ENCODE measurements at regions not wholly inside any gene's neighbourhood (a gene's known extent, or its start where the extent isn't known, plus 50 kb on each side); places are given as distances from the start of the nearest gene placed in this dataset.

DNA sequence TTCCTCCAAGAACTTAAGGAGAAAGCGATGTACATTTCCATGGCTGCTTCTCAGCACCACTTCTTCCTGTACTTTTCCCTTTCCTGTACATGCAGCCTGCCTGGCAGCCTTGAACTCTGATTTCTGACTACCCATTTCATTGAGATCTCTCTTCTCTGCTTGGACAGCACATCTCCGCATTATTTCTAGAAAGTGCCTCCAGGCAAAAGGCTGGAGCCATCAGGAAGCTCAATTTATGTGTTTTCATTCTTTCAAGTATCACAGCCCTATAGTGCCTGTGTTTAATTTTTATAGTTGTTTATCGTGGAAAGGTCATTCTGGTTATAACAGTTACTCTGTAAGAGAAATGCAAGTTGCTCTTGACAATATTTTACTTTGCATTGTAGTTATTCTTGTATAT is 688.0 kb upstream of the ANKRD30A start:
- Histone ChIP-seq H3K36me3 (ENCODE audit: control insufficient read depth in 2 of 2, extremely low read depth in 1 of 2, insufficient read depth in 1 of 2, low read length in 1 of 2) (no peaks in the 10 kb centered on the region), H3K4me3 (ENCODE audit: control insufficient read depth in 1 of 2, extremely low read depth in 1 of 2, low read length in 1 of 2) (no peak overlapping the region), H3K9me3 (no peaks in the 10 kb centered on the region), H3K27ac (ENCODE audit: low read length) (no peak overlapping the region), H3K27me3 (replicated peaks in 1 of 2; ENCODE audit: control insufficient read depth in 2 of 2, extremely low read depth in 1 of 2, insufficient read depth in 2 of 2, low read length in 1 of 2) (no peaks in the 10 kb centered on the region), H3K4me1 (ENCODE audit: control insufficient read depth in 1 of 2, extremely low read depth in 1 of 2, insufficient read depth in 2 of 2, low read length in 2 of 2) (no peaks in the 10 kb centered on the region)
- H3K4me1 Mint-ChIP-seq: no peaks in the 10 kb centered on the region
- 75% methylated on average over 1 of the region's 3 CpGs for WGBS (ENCODE audit: insufficient coverage)
- ChIA-PET CTCF (no interaction called here), POLR2A (no interaction called here)
- no peak overlapping the region for H3K4me3 Mint-ChIP-seq
- DNase-seq: no peak
- no peak overlapping the region for H3K27ac Mint-ChIP-seq
- no peak for ATAC-seq (replicated peaks in 1 of 4)
- H3K9me3 Mint-ChIP-seq: peaks cover 5 to 22% (median 8%) of the 10 kb centered on the region in 3 donors
- H3K36me3 Mint-ChIP-seq: no peaks in the 10 kb centered on the region
- H3K27me3 Mint-ChIP-seq: no peaks in the 10 kb centered on the region

DNA sequence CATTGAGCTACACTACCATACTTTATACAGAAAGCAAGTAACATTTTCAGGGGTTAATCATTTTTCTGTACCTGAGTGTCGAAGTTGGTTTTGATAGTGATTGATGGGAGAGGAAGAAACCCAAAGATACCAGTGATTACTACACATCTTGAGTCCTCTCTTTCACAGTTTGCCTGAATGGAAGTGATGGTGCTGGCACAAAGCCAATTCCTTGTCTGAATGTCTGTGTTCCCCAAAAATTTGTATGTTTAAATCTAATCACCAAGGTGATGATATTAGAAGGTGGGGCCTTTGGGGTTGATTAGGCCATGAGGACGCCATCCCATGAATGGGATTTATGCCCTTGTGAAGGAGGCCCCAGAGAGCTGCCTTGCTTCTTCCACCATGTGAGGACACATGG is 696.9 kb upstream of the ANKRD30A start:
- WGBS (ENCODE audit: insufficient coverage): no CpG with 5 or more reads among the region's 2 CpGs
- DNase-seq (no peak), ATAC-seq (replicated peaks in 1 of 4) (no peak)
- Histone ChIP-seq H3K9me3 (no peaks in the 10 kb centered on the region), H3K4me1 (ENCODE audit: control insufficient read depth in 1 of 2, extremely low read depth in 1 of 2, insufficient read depth in 2 of 2, low read length in 2 of 2) (no peaks in the 10 kb centered on the region), H3K27me3 (replicated peaks in 1 of 2; ENCODE audit: control insufficient read depth in 2 of 2, extremely low read depth in 1 of 2, insufficient read depth in 2 of 2, low read length in 1 of 2) (no peaks in the 10 kb centered on the region), H3K4me3 (ENCODE audit: control insufficient read depth in 1 of 2, extremely low read depth in 1 of 2, low read length in 1 of 2) (no peak overlapping the region), H3K36me3 (ENCODE audit: control insufficient read depth in 2 of 2, extremely low read depth in 1 of 2, insufficient read depth in 1 of 2, low read length in 1 of 2) (no peaks in the 10 kb centered on the region), H3K27ac (ENCODE audit: low read length) (no peak overlapping the region)
- no peaks in the 10 kb centered on the region for H3K4me1 Mint-ChIP-seq
- ChIA-PET CTCF (no interaction called here), POLR2A (no interaction called here)
- H3K4me3 Mint-ChIP-seq: no peak overlapping the region
- H3K27me3 Mint-ChIP-seq: no peaks in the 10 kb centered on the region
- H3K36me3 Mint-ChIP-seq: no peaks in the 10 kb centered on the region
- H3K27ac Mint-ChIP-seq: no peak overlapping the region
- peaks cover 14 to 19% (median 15%) of the 10 kb centered on the region in 3 donors for H3K9me3 Mint-ChIP-seq

DNA sequence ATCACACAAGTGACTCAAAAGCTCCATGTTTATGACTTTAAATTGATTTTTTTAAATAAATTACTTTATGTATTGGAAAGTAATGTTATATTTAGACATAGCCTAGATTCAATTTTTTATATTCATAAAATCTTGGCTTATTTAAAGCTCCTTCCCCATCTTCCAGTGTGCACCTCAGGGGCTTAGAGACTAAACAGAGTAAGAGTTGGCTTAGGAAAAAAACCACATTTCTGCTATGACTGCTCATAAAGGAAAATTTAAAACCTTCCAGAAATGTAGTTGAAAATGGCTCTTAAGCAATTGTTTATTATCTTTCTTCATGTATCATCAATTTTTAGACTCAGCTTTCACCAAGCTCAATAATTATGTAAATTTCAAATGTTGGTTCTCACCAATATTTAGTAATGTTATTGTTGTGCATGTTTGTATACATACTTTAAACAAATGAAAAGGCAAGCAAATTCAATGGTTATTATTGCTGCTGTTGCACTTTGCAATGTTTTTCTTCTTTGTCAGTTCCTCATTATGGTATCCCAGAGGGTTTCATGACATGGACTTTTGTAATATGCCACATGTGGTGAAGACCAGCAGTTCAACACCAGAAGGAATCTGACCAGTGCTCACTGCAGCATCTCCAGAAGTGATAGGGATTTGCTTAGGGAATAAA is 700.1 kb upstream of the ANKRD30A start:
- H3K27me3 Mint-ChIP-seq: no peaks in the 10 kb centered on the region
- no peaks in the 10 kb centered on the region for H3K4me1 ChIP-seq (ENCODE audit: control insufficient read depth in 1 of 2, extremely low read depth in 1 of 2, insufficient read depth in 2 of 2, low read length in 2 of 2)
- H3K9me3 Mint-ChIP-seq: peaks cover 18 to 22% (median 22%) of the 10 kb centered on the region in 3 donors
- no peak for ATAC-seq (replicated peaks in 1 of 4)
- no peaks in the 10 kb centered on the region for H3K4me1 Mint-ChIP-seq
- CTCF ChIA-PET: no interaction called here
- H3K27ac ChIP-seq (ENCODE audit: low read length): no peak overlapping the region
- no peak overlapping the region for H3K4me3 Mint-ChIP-seq
- DNase-seq: no peak
- H3K27ac Mint-ChIP-seq: no peak overlapping the region
- H3K9me3 ChIP-seq: no peaks in the 10 kb centered on the region
- no peaks in the 10 kb centered on the region for H3K36me3 Mint-ChIP-seq
- no peaks in the 10 kb centered on the region for H3K36me3 ChIP-seq (ENCODE audit: control insufficient read depth in 2 of 2, extremely low read depth in 1 of 2, insufficient read depth in 1 of 2, low read length in 1 of 2)
- H3K4me3 ChIP-seq (ENCODE audit: control insufficient read depth in 1 of 2, extremely low read depth in 1 of 2, low read length in 1 of 2): no peak overlapping the region
- H3K27me3 ChIP-seq (replicated peaks in 1 of 2; ENCODE audit: control insufficient read depth in 2 of 2, extremely low read depth in 1 of 2, insufficient read depth in 2 of 2, low read length in 1 of 2): no peaks in the 10 kb centered on the region
- POLR2A ChIA-PET: no interaction called here

DNA sequence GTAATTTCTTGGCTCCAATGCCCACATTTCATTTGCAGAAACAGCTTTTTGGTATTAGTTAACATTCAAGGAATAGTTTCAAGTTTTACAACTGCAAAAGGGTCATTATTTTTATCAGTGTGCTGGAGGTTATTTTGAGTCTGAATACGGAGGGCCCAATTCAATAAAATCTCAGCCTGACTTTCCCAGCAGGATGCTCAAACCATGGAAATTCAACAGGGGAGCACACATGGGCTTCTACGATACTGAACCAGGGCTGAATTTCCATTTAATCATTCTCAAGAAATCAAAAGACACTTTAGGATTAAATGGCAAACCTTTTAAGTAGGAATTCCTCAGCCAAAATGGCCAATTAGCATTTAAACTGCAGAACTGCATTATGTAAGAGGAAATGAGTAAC is 700.9 kb upstream of the ANKRD30A start:
- H3K27me3 Mint-ChIP-seq: no peaks in the 10 kb centered on the region
- H3K27ac Mint-ChIP-seq: no peak overlapping the region
- no CpG with 5 or more reads among the region's 2 CpGs for WGBS (ENCODE audit: insufficient coverage)
- H3K36me3 Mint-ChIP-seq: no peaks in the 10 kb centered on the region
- no peak overlapping the region for H3K4me3 Mint-ChIP-seq
- H3K4me1 ChIP-seq (ENCODE audit: control insufficient read depth in 1 of 2, extremely low read depth in 1 of 2, insufficient read depth in 2 of 2, low read length in 2 of 2): no peaks in the 10 kb centered on the region
- no peak overlapping the region for H3K27ac ChIP-seq (ENCODE audit: low read length)
- H3K36me3 ChIP-seq (ENCODE audit: control insufficient read depth in 2 of 2, extremely low read depth in 1 of 2, insufficient read depth in 1 of 2, low read length in 1 of 2): no peaks in the 10 kb centered on the region
- no peaks in the 10 kb centered on the region for H3K27me3 ChIP-seq (replicated peaks in 1 of 2; ENCODE audit: control insufficient read depth in 2 of 2, extremely low read depth in 1 of 2, insufficient read depth in 2 of 2, low read length in 1 of 2)
- no peaks in the 10 kb centered on the region for H3K4me1 Mint-ChIP-seq
- ATAC-seq (replicated peaks in 1 of 4): no peak
- POLR2A ChIA-PET: no interaction called here
- DNase-seq: no peak
- H3K9me3 ChIP-seq: no peaks in the 10 kb centered on the region
- H3K4me3 ChIP-seq (ENCODE audit: control insufficient read depth in 1 of 2, extremely low read depth in 1 of 2, low read length in 1 of 2): no peak overlapping the region
- CTCF ChIA-PET: no interaction called here
- H3K9me3 Mint-ChIP-seq: peaks cover 17 to 18% (median 17%) of the 10 kb centered on the region in 3 donors

DNA sequence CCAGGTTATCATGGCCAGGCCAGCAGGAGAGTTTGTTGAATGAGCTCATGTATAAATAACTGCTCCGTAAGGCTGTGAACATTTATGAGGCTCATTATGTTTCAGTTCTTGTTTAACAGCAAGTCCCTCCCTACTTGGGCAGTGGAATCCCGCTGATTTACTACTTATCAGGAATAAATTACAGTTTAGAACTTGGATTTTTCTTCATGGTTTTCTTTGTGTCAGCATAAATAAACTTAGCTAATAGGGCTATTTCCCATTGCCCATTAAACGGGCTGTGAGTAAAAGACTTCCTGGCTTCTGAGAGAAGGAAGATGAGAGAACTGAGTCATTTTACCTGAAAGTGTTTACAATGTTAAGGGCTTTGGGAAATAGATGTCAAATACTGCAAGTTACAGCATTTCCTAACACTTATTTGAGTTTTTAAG is 701.6 kb upstream of the ANKRD30A start:
- POLR2A ChIA-PET: no interaction called here
- Histone ChIP-seq H3K4me3 (ENCODE audit: control insufficient read depth in 1 of 2, extremely low read depth in 1 of 2, low read length in 1 of 2) (no peak overlapping the region), H3K27me3 (replicated peaks in 1 of 2; ENCODE audit: control insufficient read depth in 2 of 2, extremely low read depth in 1 of 2, insufficient read depth in 2 of 2, low read length in 1 of 2) (no peaks in the 10 kb centered on the region), H3K4me1 (ENCODE audit: control insufficient read depth in 1 of 2, extremely low read depth in 1 of 2, insufficient read depth in 2 of 2, low read length in 2 of 2) (no peaks in the 10 kb centered on the region), H3K36me3 (ENCODE audit: control insufficient read depth in 2 of 2, extremely low read depth in 1 of 2, insufficient read depth in 1 of 2, low read length in 1 of 2) (no peaks in the 10 kb centered on the region), H3K9me3 (no peaks in the 10 kb centered on the region), H3K27ac (ENCODE audit: low read length) (no peak overlapping the region)
- DNase-seq (no peak), ATAC-seq (replicated peaks in 1 of 4) (no peak)
- no peaks in the 10 kb centered on the region for H3K4me1 Mint-ChIP-seq
- CTCF ChIA-PET: no interaction called here
- WGBS (ENCODE audit: insufficient coverage): no CpG with 5 or more reads among the region's 3 CpGs
- H3K27ac Mint-ChIP-seq: no peak overlapping the region
- H3K27me3 Mint-ChIP-seq: no peaks in the 10 kb centered on the region
- no peaks in the 10 kb centered on the region for H3K36me3 Mint-ChIP-seq
- H3K9me3 Mint-ChIP-seq: peaks cover 13 to 21% (median 18%) of the 10 kb centered on the region in 3 donors
- no peak overlapping the region for H3K4me3 Mint-ChIP-seq

DNA sequence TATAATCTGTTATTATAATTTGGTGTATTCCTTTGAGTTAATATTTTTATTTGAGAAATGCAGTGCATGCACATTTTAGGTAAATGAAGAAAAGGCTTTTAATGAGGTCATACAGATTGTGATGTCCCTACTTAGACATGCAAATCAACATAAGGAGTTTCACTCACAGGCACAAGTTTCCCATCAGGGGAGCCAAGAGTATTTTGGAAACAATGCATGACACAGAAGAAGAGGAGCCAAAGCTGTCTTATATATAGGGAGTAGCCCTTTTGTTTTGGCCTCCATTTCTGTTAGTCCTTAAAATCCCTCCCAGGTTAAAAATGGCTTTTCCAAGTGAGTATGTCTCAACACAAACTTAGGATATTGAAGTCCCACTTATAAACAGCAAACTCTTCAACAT is 703.4 kb upstream of the ANKRD30A start:
- H3K4me3 Mint-ChIP-seq: no peak overlapping the region
- POLR2A ChIA-PET: no interaction called here

DNA sequence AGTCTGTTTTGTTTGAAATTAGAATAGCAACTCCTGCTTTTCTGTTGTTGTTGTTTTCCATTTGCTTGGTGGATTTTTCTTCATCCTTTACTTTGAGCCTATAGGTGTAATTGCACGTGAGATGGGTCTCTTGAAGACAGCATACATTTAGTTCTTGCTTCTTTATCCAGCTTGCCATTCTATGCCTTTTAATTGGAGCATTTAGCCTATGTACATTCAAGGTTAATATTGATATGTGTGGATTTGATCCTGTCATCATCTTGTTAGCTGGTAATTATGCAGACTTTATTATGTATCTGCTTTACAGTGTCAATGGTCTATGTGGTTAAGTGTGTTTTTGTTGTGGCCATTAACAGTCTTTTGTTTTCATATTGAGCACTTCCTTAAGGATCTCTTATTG is 708.9 kb upstream of the ANKRD30A start:
- WGBS (ENCODE audit: insufficient coverage): no CpG with 5 or more reads among the region's 1 CpG
- H3K4me1 ChIP-seq (ENCODE audit: control insufficient read depth in 1 of 2, extremely low read depth in 1 of 2, insufficient read depth in 2 of 2, low read length in 2 of 2): no peaks in the 10 kb centered on the region
- H3K9me3 ChIP-seq: no peaks in the 10 kb centered on the region
- DNase-seq: no peak
- H3K4me3 Mint-ChIP-seq: no peak overlapping the region
- H3K27me3 ChIP-seq (replicated peaks in 1 of 2; ENCODE audit: control insufficient read depth in 2 of 2, extremely low read depth in 1 of 2, insufficient read depth in 2 of 2, low read length in 1 of 2): no peaks in the 10 kb centered on the region
- H3K36me3 ChIP-seq (ENCODE audit: control insufficient read depth in 2 of 2, extremely low read depth in 1 of 2, insufficient read depth in 1 of 2, low read length in 1 of 2): no peaks in the 10 kb centered on the region
- no peak overlapping the region for H3K27ac ChIP-seq (ENCODE audit: low read length)
- peaks cover 23 to 37% (median 29%) of the 10 kb centered on the region in 3 donors for H3K9me3 Mint-ChIP-seq
- H3K27ac Mint-ChIP-seq: no peak overlapping the region
- no peaks in the 10 kb centered on the region for H3K4me1 Mint-ChIP-seq
- ChIA-PET CTCF (no interaction called here), POLR2A (no interaction called here)
- H3K36me3 Mint-ChIP-seq: no peaks in the 10 kb centered on the region
- ATAC-seq (replicated peaks in 1 of 4): no peak
- H3K27me3 Mint-ChIP-seq: no peaks in the 10 kb centered on the region
- no peak overlapping the region for H3K4me3 ChIP-seq (ENCODE audit: control insufficient read depth in 1 of 2, extremely low read depth in 1 of 2, low read length in 1 of 2)

More for the DNA sequence above, 703.4 kb upstream of the ANKRD30A start:
- H3K4me3 ChIP-seq (ENCODE audit: control insufficient read depth in 1 of 2, extremely low read depth in 1 of 2, low read length in 1 of 2): no peak overlapping the region
- Mint-ChIP-seq H3K4me1 (no peaks in the 10 kb centered on the region), H3K27ac (no peak overlapping the region), H3K27me3 (no peaks in the 10 kb centered on the region), H3K9me3 (peaks cover 12 to 22% (median 20%) of the 10 kb centered on the region in 3 donors), H3K36me3 (no peaks in the 10 kb centered on the region)
- DNase-seq (no peak), ATAC-seq (replicated peaks in 1 of 4) (no peak)
- no peaks in the 10 kb centered on the region for H3K4me1 ChIP-seq (ENCODE audit: control insufficient read depth in 1 of 2, extremely low read depth in 1 of 2, insufficient read depth in 2 of 2, low read length in 2 of 2)
- H3K9me3 ChIP-seq: no peaks in the 10 kb centered on the region
- no peak overlapping the region for H3K27ac ChIP-seq (ENCODE audit: low read length)
- CTCF ChIA-PET: no interaction called here
- H3K27me3 ChIP-seq (replicated peaks in 1 of 2; ENCODE audit: control insufficient read depth in 2 of 2, extremely low read depth in 1 of 2, insufficient read depth in 2 of 2, low read length in 1 of 2): no peaks in the 10 kb centered on the region
- no peaks in the 10 kb centered on the region for H3K36me3 ChIP-seq (ENCODE audit: control insufficient read depth in 2 of 2, extremely low read depth in 1 of 2, insufficient read depth in 1 of 2, low read length in 1 of 2)
